ENCODE measurements at regions not wholly inside any gene's neighbourhood (a gene's known extent, or its start where the extent isn't known, plus 50 kb on each side); places are given as distances from the start of the nearest gene placed in this dataset.

GRCh38 chr4:81522711-81523110 is 51.0 kb upstream of the RASGEF1B start:
- TF ChIP-seq POLR2A (IDR thresholded peaks at IDR 0.05): no peak
- TF ChIP-seq, protein P1, sequence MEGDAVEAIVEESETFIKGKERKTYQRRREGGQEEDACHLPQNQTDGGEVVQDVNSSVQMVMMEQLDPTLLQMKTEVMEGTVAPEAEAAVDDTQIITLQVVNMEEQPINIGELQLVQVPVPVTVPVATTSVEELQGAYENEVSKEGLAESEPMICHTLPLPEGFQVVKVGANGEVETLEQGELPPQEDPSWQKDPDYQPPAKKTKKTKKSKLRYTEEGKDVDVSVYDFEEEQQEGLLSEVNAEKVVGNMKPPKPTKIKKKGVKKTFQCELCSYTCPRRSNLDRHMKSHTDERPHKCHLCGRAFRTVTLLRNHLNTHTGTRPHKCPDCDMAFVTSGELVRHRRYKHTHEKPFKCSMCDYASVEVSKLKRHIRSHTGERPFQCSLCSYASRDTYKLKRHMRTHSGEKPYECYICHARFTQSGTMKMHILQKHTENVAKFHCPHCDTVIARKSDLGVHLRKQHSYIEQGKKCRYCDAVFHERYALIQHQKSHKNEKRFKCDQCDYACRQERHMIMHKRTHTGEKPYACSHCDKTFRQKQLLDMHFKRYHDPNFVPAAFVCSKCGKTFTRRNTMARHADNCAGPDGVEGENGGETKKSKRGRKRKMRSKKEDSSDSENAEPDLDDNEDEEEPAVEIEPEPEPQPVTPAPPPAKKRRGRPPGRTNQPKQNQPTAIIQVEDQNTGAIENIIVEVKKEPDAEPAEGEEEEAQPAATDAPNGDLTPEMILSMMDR (IDR thresholded peaks at IDR 0.05): no peak
